ENCODE measurements at regions not wholly inside any gene's neighbourhood (a gene's known extent, or its start where the extent isn't known, plus 50 kb on each side); places are given as distances from the start of the nearest gene placed in this dataset.
A peak's percentile ranks its signal among the peaks of the same experiment; 100 is the strongest.

- no peak for ATAC-seq
- intact Hi-C loops (cut with DNase I), result loop anchor here in 1 of 2 donors (5.0 to 10.0 kb wide), 2 partner anchors 45 to 82 kb away; partner anchors contain the start of gene LCLAT1
- no peak for DNase-seq
These were observed 84.5 kb upstream of the LCLAT1 start for GRCh38 chr2:30362468-30363081.

- intact Hi-C loops (cut with DNase I), result loop anchor here in 1 of 2 donors (5.0 to 10.0 kb wide), 2 partner anchors 44 to 81 kb away; partner anchors contain the start of gene LCLAT1
- ATAC-seq (no peak), DNase-seq (no peak)
These were observed 83.6 kb upstream of the LCLAT1 start for GRCh38 chr2:30363406-30363805.

- no peak for DNase-seq
- intact Hi-C loops (cut with DNase I), result loop anchor here in 1 of 2 donors (10.0 kb wide), 1 partner anchor 80 kb away; the partner anchor contains the start of gene LCLAT1
- ATAC-seq, result no peak
These were observed 81.8 kb upstream of the LCLAT1 start for GRCh38 chr2:30365201-30365600.

- intact Hi-C loops (cut with DNase I), result loop anchor here in 1 of 2 donors (10.0 kb wide), 1 partner anchor 79 kb away; the partner anchor contains the start of gene LCLAT1
- ATAC-seq (peak in 1 of 2 donors; percentile 26), DNase-seq (no peak)
These were observed 80.8 kb upstream of the LCLAT1 start for GRCh38 chr2:30366199-30366691.

- DNase-seq (no peak), ATAC-seq (no peak)
- intact Hi-C loops (cut with DNase I), result loop anchor here in 1 of 2 donors (10.0 kb wide), 1 partner anchor 77 kb away; the partner anchor contains the start of gene LCLAT1
These were observed 79.6 kb upstream of the LCLAT1 start for GRCh38 chr2:30367232-30368070.

GRCh38 chr2:30368258-30368657 lies 78.8 kb upstream of the LCLAT1 start:
- DNase-seq (no peak), ATAC-seq (peak; percentile 12 to 48)
- intact Hi-C loops (cut with DNase I), result loop anchor here in 1 of 2 donors (10.0 kb wide), 1 partner anchor 77 kb away; the partner anchor contains the start of gene LCLAT1

- intact Hi-C loops (cut with DNase I), result no loop called here
- ATAC-seq, result no peak
- DNase-seq, result no peak
These were observed 75.9 kb upstream of the LCLAT1 start for GRCh38 chr2:30371028-30371689.

- DNase-seq, result no peak
- intact Hi-C loops (cut with DNase I), result no loop called here
These were observed 75.2 kb upstream of the LCLAT1 start for GRCh38 chr2:30371772-30372373.

GRCh38 chr2:30372826-30373225 lies 74.2 kb upstream of the LCLAT1 start:
- no peak for ATAC-seq
- DNase-seq, result no peak
- intact Hi-C loops (cut with DNase I), result no loop called here

More at GRCh38 chr2:30371772-30372373, 75.2 kb upstream of the LCLAT1 start:
- peak in 1 of 2 donors; percentile 82 for ATAC-seq

- intact Hi-C loops (cut with DNase I), result no loop called here
- ATAC-seq, result no peak
- DNase-seq, result no peak
These were observed 73.2 kb upstream of the LCLAT1 start for GRCh38 chr2:30373881-30374302.

- intact Hi-C loops (cut with DNase I), result no loop called here
- ATAC-seq (no peak), DNase-seq (no peak)
These were observed 72.7 kb upstream of the LCLAT1 start for GRCh38 chr2:30374380-30374779.

- DNase-seq (no peak), ATAC-seq (no peak)
- intact Hi-C loops (cut with DNase I), result no loop called here
These were observed 71.1 kb upstream of the LCLAT1 start for GRCh38 chr2:30375915-30376314.

- ATAC-seq (no peak), DNase-seq (no peak)
- intact Hi-C loops (cut with DNase I), result no loop called here
These were observed 67.6 kb upstream of the LCLAT1 start for GRCh38 chr2:30379481-30379880.

GRCh38 chr2:30380824-30381223 lies 66.2 kb upstream of the LCLAT1 start:
- ATAC-seq, result no peak
- intact Hi-C loops (cut with DNase I), result no loop called here

GRCh38 chr2:30382162-30382783 lies 64.8 kb upstream of the LCLAT1 start:
- intact Hi-C loops (cut with DNase I), result no loop called here
- no peak for ATAC-seq

More at GRCh38 chr2:30380824-30381223, 66.2 kb upstream of the LCLAT1 start:
- no peak for DNase-seq

GRCh38 chr2:30382995-30383394 lies 64.1 kb upstream of the LCLAT1 start:
- DNase-seq, result no peak
- ATAC-seq, result no peak
- intact Hi-C loops (cut with DNase I), result no loop called here

More at GRCh38 chr2:30382162-30382783, 64.8 kb upstream of the LCLAT1 start:
- DNase-seq, result no peak

GRCh38 chr2:30385327-30385726 lies 61.7 kb upstream of the LCLAT1 start:
- intact Hi-C loops (cut with DNase I), result no loop called here
- DNase-seq (no peak), ATAC-seq (peak in 1 of 2 donors; percentile 57)

GRCh38 chr2:30392097-30392496 lies 54.9 kb upstream of the LCLAT1 start:
- ATAC-seq (no peak), DNase-seq (no peak)
- intact Hi-C loops (cut with DNase I), result no loop called here

All from left cardiac atrium (tissue), 4 donors.